Upper lobe of left lung (tissue), 6 donors: ENCODE measurements at regions not wholly inside any gene's neighbourhood (a gene's known extent, or its start where the extent isn't known, plus 50 kb on each side); places are given as distances from the start of the nearest gene placed in this dataset.

Experiments used
- ATAC-seq, 2 donors: fragments of 200-7000 bp; cut with Tn5 transposase; one replicate each; pipeline ENCODE4 v1.9.1; 2022; ENCODE audit warnings: mild to moderate bottlenecking in 2 of 2, moderate library complexity in 2 of 2; ENCODE audit not compliant: low FRiP score in 2 of 2
- DNase-seq, 2 donors: peaks; one replicate each; pipeline ENCODE4 v3.0.0-alpha.2; 2019 to 2020
- H3K27ac ChIP-seq, 4 donors: fragments of 200-600 bp; sonication (generic); one replicate each; pipeline ENCODE4 v1.5.1; 2016 to 2019
- H3K27me3 ChIP-seq, 4 donors: fragments of 200-600 bp; sonication (generic); one replicate each; pipeline ENCODE4 v1.5.1; 2017 to 2019
- H3K36me3 ChIP-seq, 4 donors: fragments of 200-600 bp; sonication (generic); one replicate each; pipeline ENCODE4 v1.5.1; 2016 to 2019
- H3K4me1 ChIP-seq, 4 donors: fragments of 200-600 bp; sonication (generic); one replicate each; pipeline ENCODE4 v1.5.1; 2018 to 2019
- H3K4me3 ChIP-seq, 4 donors: fragments of 200-600 bp; sonication (generic); one replicate each; pipeline ENCODE4 v1.5.1; 2017 to 2019; ENCODE audit warnings: mild to moderate bottlenecking in 2 of 4, moderate library complexity in 1 of 4
- H3K9me3 ChIP-seq, 4 donors: fragments of 200-600 bp; sonication (generic); one replicate each; pipeline ENCODE4 v1.5.1; 2018 to 2019
- EP300 ChIP-seq, 4 donors: sonication (generic); formaldehyde crosslinking; IDR thresholded peaks; one replicate each; pipeline ENCODE4 v1.5.1; 2017; ENCODE audit warnings: antibody characterized with exemption in 4 of 4, control low read depth in 2 of 4
- POLR2A ChIP-seq, 4 donors: fragments of 450-650 bp; IDR thresholded peaks; one replicate each; pipeline ENCODE4 v1.5.1; 2016 to 2017; ENCODE audit warnings: antibody characterized with exemption in 4 of 4, mild to moderate bottlenecking in 2 of 4
- POLR2AphosphoS5 ChIP-seq, 2 donors: sonication (generic); formaldehyde crosslinking; IDR thresholded peaks; one replicate each; pipeline ENCODE4 v1.5.1; 2017; ENCODE audit warnings: antibody characterized with exemption in 2 of 2
- WGBS, 2 donors: methylation state at CpG; one replicate each; pipeline ENCODE4 v1.1.5; 2017 to 2018; 5-methylcytosine and 5-hydroxymethylcytosine counted together
- TF ChIP-seq, protein P1 (sequence below), 6 experiments: fragments of 450-650 bp in 4 of 6; fragments of 200-600 bp in 2 of 6; sonication (generic) in 2 of 6; IDR thresholded peaks; one replicate each; pipeline ENCODE4 v1.5.1; 2016 to 2019; ENCODE audit warnings: antibody characterized with exemption in 6 of 6
- donor health status: DM: no; HTN: no; CAD: no; lungs with moderate emphysema.
- donor health status: DM: no; HTN: yes; CAD: no; lungs with severe emphysema.

DNA sequence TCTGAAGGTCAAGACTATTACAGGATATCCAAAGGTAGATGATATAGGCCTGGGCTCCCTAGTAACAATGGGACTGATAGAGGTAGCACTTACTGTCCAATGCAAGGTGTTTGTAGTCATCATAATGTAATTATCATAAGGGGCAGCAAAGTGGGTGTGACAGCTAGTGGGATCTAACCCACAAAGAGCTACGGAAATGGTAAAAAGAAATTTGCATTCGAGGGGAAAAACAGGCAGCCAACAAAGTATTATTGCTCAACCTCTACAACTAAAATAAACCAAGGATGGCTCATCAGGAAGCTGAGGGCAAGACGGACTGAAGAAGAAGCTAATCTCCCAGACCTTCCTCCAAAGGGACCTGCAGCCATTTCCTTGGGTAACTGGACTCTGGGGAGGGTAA, 211.0 kb downstream of the WDR11 start:
- Histone ChIP-seq H3K4me3 (no peak overlapping the region), H3K4me1 (no peaks in the 10 kb centered on the region), H3K27ac (no peak overlapping the region), H3K27me3 (no peaks in the 10 kb centered on the region), H3K9me3 (no peaks in the 10 kb centered on the region), H3K36me3 (no peaks in the 10 kb centered on the region)
- no peak for ATAC-seq
- TF ChIP-seq POLR2A (IDR thresholded peaks at IDR 0.05): no peak
- TF ChIP-seq, protein P1, sequence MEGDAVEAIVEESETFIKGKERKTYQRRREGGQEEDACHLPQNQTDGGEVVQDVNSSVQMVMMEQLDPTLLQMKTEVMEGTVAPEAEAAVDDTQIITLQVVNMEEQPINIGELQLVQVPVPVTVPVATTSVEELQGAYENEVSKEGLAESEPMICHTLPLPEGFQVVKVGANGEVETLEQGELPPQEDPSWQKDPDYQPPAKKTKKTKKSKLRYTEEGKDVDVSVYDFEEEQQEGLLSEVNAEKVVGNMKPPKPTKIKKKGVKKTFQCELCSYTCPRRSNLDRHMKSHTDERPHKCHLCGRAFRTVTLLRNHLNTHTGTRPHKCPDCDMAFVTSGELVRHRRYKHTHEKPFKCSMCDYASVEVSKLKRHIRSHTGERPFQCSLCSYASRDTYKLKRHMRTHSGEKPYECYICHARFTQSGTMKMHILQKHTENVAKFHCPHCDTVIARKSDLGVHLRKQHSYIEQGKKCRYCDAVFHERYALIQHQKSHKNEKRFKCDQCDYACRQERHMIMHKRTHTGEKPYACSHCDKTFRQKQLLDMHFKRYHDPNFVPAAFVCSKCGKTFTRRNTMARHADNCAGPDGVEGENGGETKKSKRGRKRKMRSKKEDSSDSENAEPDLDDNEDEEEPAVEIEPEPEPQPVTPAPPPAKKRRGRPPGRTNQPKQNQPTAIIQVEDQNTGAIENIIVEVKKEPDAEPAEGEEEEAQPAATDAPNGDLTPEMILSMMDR (IDR thresholded peaks at IDR 0.05): no peak
- no peak for TF ChIP-seq POLR2AphosphoS5 (IDR thresholded peaks at IDR 0.05)
- no peak for TF ChIP-seq EP300 (IDR thresholded peaks at IDR 0.05)
- WGBS, 2 donors: 53 to 63% methylated on average over 3 of the region's 3 CpGs
- no peak for DNase-seq

- TF ChIP-seq, protein P1 (IDR thresholded peaks at IDR 0.05): no peak
- Histone ChIP-seq H3K4me1 (peaks cover 0 to 2% (median 0%) of the 10 kb centered on the region in 4 donors), H3K4me3 (no peak overlapping the region), H3K36me3 (no peaks in the 10 kb centered on the region), H3K27me3 (no peaks in the 10 kb centered on the region), H3K27ac (no peak overlapping the region), H3K9me3 (no peaks in the 10 kb centered on the region)
- ATAC-seq: no peak
- DNase-seq: no peak
- WGBS, 2 donors: 42 to 56% methylated on average over 8 of the region's 8 CpGs
Measured at GRCh38 chr10:121063744-121064143, 212.6 kb downstream of the WDR11 start.

DNA sequence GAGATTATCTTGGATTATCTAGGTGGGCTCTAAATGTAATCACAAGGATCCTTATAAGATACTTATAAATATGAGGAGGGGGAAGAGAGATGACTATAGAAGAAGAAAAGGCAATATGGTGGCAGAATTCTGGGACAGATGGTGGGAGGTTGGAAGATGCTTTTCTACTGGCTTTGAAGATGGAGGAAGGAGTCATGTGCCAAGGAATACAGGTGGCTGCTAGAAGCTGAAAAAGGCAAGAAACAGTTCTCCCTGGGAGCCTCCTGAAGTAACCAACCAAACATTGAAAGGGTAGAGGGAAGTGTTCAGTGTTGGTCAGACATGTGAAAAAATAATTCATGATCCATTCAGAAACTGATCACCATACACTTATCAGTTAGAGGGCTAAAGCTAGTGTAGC, 213.3 kb downstream of the WDR11 start:
- TF ChIP-seq EP300 (IDR thresholded peaks at IDR 0.05) (no peak), POLR2A (IDR thresholded peaks at IDR 0.05) (no peak)
- TF ChIP-seq, protein P1 (IDR thresholded peaks at IDR 0.05): no peak
- Histone ChIP-seq H3K4me3 (no peak overlapping the region), H3K9me3 (no peaks in the 10 kb centered on the region), H3K27me3 (no peaks in the 10 kb centered on the region), H3K4me1 (peaks cover 0 to 4% (median 2%) of the 10 kb centered on the region in 4 donors), H3K36me3 (no peaks in the 10 kb centered on the region), H3K27ac (no peak overlapping the region)
- no peak for DNase-seq
- no peak for ATAC-seq

- no peak for ATAC-seq
- no peak overlapping the region for H3K4me3 ChIP-seq
- H3K36me3 ChIP-seq: no peaks in the 10 kb centered on the region
Measured at GRCh38 chr10:121065330-121065729, 214.2 kb downstream of the WDR11 start.

More at GRCh38 chr10:121065330-121065729, 214.2 kb downstream of the WDR11 start:
- TF ChIP-seq, protein P1 (IDR thresholded peaks at IDR 0.05): no peak
- TF ChIP-seq POLR2A (IDR thresholded peaks at IDR 0.05) (no peak), EP300 (IDR thresholded peaks at IDR 0.05) (no peak), POLR2AphosphoS5 (IDR thresholded peaks at IDR 0.05) (no peak)
- no peaks in the 10 kb centered on the region for H3K27me3 ChIP-seq
- H3K27ac ChIP-seq: no peak overlapping the region
- no peaks in the 10 kb centered on the region for H3K9me3 ChIP-seq
- peaks cover 0 to 11% (median 3%) of the 10 kb centered on the region in 4 donors for H3K4me1 ChIP-seq
- DNase-seq: no peak
